Dermis microvascular lymphatic vessel endothelial cell (primary cell): ENCODE measurements at regions not wholly inside any gene's neighbourhood (a gene's known extent, or its start where the extent isn't known, plus 50 kb on each side); places are given as distances from the start of the nearest gene placed in this dataset.

Experiments
- DNase-seq, 2 donors: peaks; one replicate each; pipeline versions ENCODE4 v3.0.0 to v3.0.0-alpha.2; 2010; ENCODE audit warnings: low read depth in 2 of 2

GRCh38 chr13:100817928-100818327 is 143.3 kb upstream of the TMTC4 start:
- no peak for DNase-seq

GRCh38 chr13:100815476-100816046 is 141.0 kb upstream of the TMTC4 start:
- DNase-seq: no peak

GRCh38 chr13:100812982-100813584 is 138.5 kb upstream of the TMTC4 start:
- no peak for DNase-seq

- no peak for DNase-seq
These were observed 137.3 kb upstream of the TMTC4 start for GRCh38 chr13:100811928-100812327.

- no peak for DNase-seq
These were observed 136.7 kb upstream of the TMTC4 start for GRCh38 chr13:100811024-100811865.

- no peak for DNase-seq
These were observed 135.9 kb upstream of the TMTC4 start for GRCh38 chr13:100810481-100810880.

- no peak for DNase-seq
These were observed 135.3 kb upstream of the TMTC4 start for GRCh38 chr13:100809856-100810255.

- no peak for DNase-seq
These were observed 134.5 kb upstream of the TMTC4 start for GRCh38 chr13:100809129-100809390.

GRCh38 chr13:100808330-100809128 is 133.9 kb upstream of the TMTC4 start:
- no peak for DNase-seq

GRCh38 chr13:100803091-100803490 is 128.5 kb upstream of the TMTC4 start:
- no peak for DNase-seq

- no peak for DNase-seq
These were observed 125.8 kb upstream of the TMTC4 start for GRCh38 chr13:100800283-100800875.

GRCh38 chr13:100798739-100799361 is 124.3 kb upstream of the TMTC4 start:
- DNase-seq: no peak

GRCh38 chr13:100797921-100798320 is 123.3 kb upstream of the TMTC4 start:
- no peak for DNase-seq

- no peak for DNase-seq
These were observed 121.9 kb upstream of the TMTC4 start for GRCh38 chr13:100796463-100796862.

- DNase-seq: no peak
These were observed 120.0 kb upstream of the TMTC4 start for GRCh38 chr13:100794575-100794974.

- no peak for DNase-seq
These were observed 115.8 kb upstream of the TMTC4 start for GRCh38 chr13:100790405-100790804.

- no peak for DNase-seq
These were observed 115.4 kb upstream of the TMTC4 start for GRCh38 chr13:100789968-100790367.

- peak in 1 of 2 donors; percentile 26 for DNase-seq
These were observed 114.9 kb upstream of the TMTC4 start for GRCh38 chr13:100789481-100789880.

- no peak for DNase-seq
These were observed 114.4 kb upstream of the TMTC4 start for GRCh38 chr13:100789025-100789424.

- no peak for DNase-seq
These were observed 113.9 kb upstream of the TMTC4 start for GRCh38 chr13:100788540-100788939.

GRCh38 chr13:100787899-100788298 is 113.3 kb upstream of the TMTC4 start:
- DNase-seq: no peak
